ENCODE measurements at regions not wholly inside any gene's neighbourhood (a gene's known extent, or its start where the extent isn't known, plus 50 kb on each side); places are given as distances from the start of the nearest gene placed in this dataset.

DNA sequence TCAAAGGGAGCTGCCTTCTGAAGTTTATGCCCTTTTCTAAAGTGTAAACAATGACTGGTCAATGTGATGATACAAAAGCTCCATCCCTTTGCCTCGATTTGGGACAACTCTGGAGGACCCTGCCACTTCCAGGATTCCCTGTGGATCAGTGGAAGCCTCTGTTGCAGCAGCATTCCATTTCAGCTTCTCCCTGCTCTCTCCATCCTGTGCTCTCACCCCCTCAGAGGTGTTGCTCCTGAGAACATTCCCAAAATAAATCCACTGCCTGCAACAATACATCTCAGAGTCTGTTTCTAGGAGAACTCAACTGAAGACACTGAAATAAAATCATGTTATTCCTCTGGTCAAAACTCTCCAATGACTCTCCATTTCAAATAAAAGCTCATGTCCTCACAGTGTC is 263.6 kb downstream of the HACE1 start:
- DNase-seq (ENCODE audit: low spot score): no peak
- no peak overlapping the region for H3K4me3 ChIP-seq
- H3K27ac ChIP-seq: no peak overlapping the region
- TF ChIP-seq, protein P1, sequence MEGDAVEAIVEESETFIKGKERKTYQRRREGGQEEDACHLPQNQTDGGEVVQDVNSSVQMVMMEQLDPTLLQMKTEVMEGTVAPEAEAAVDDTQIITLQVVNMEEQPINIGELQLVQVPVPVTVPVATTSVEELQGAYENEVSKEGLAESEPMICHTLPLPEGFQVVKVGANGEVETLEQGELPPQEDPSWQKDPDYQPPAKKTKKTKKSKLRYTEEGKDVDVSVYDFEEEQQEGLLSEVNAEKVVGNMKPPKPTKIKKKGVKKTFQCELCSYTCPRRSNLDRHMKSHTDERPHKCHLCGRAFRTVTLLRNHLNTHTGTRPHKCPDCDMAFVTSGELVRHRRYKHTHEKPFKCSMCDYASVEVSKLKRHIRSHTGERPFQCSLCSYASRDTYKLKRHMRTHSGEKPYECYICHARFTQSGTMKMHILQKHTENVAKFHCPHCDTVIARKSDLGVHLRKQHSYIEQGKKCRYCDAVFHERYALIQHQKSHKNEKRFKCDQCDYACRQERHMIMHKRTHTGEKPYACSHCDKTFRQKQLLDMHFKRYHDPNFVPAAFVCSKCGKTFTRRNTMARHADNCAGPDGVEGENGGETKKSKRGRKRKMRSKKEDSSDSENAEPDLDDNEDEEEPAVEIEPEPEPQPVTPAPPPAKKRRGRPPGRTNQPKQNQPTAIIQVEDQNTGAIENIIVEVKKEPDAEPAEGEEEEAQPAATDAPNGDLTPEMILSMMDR (IDR thresholded peaks at IDR 0.05): no peak

DNA sequence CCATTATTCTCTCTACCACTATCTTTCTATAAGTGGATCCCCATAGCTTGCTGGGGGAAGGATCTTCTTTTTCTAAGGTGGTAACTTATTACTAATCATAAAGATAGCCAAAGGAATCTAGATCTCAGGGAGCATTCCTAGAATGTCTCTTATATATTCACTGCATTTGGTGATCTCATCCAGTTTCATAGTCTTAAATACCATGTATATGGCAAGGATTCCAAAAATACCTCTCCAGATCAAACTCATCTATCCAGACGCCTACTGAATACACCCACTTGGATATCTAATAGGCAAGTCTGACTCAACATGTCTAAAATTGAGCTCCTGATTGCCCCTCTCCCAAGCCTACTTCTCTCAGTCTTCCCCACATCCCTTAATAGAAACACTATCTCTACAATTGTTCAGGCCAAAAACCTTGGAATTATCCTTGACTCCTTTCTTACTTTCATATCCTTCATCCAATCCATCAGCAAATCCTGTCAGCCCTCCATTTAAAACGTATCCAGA is 264.4 kb downstream of the HACE1 start:
- H3K4me3 ChIP-seq: no peak overlapping the region
- TF ChIP-seq, protein P1 (IDR thresholded peaks at IDR 0.05): no peak
- no peak overlapping the region for H3K27ac ChIP-seq
- DNase-seq (ENCODE audit: low spot score): no peak

DNA sequence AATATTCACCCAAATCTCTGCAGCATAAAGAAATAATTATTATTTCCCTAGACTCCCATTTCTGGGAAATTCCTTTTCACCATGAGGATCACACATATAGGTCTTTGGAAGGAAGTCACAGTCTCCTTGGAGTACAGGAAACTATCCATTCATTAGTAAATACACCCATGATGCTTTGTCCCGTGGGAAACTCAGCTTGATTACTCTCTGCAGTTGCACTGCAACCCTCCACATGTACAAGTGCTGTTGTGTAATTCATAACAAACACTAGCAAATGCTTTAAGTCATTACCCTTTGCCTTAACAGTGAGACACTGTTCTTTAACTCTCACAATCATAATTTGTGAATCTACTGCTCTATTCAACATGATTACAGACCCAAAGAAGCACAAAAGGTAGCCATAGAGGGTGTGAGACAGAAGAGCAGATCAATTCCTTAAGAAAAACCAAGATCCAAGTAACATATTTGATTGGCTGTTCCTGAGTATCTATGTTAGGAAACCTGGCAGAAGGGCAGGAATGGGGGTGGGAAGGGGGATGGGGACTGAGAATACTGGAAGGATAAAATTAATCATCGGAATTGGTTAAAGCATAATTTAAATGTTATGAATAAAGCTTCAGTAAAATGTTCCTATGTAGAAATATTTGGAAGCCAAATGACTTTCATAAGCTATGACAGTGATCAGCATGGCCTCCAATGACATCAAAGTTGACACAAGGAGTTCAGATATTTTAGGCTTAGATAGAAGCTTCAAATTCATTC is 268.0 kb downstream of the HACE1 start:
- TF ChIP-seq, protein P1 (IDR thresholded peaks at IDR 0.05): no peak
- no peak overlapping the region for H3K27ac ChIP-seq
- H3K4me3 ChIP-seq: no peak overlapping the region
- no peak for DNase-seq (ENCODE audit: low spot score)

DNA sequence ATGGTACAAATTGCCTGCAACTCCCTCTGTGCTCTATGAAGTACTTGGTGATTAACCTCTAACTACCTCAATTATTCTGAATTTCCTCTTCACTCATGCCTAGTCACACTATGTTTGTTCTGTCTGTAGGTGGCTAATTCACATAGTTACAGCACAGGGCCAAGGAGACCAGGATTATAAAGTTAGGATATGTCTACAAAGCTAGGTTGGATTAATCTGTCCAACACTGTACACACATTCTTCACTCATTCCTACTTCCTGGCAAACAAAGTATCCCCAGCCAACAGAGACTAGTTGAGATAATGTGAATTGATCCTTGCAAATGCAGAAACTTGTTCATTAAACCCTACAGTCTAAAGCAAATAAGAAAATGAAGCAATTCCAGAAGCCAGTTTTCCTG is 269.8 kb downstream of the HACE1 start:
- Histone ChIP-seq H3K4me3 (no peak overlapping the region), H3K27ac (no peak overlapping the region)
- TF ChIP-seq, protein P1 (IDR thresholded peaks at IDR 0.05): no peak
- no peak for DNase-seq (ENCODE audit: low spot score)

DNA sequence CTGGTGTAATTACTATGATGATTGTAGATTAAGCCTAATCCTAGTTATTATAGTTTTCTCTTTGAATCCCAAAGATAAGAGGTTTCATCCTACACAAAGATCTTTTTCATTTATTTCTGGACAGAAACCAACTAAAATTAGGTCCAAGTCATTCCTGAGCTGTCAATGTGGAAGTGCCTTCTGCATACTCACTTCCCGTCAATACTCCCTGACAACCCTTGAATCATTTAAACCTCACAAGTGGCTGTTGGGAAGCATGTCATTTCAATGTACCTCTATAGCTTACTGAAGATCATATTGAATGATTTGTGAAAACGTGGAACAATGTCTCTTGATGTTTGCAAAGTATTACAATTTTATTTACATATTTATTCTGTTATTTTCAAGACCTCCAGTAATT is 274.1 kb downstream of the HACE1 start:
- Histone ChIP-seq H3K27ac (no peak overlapping the region), H3K4me3 (no peak overlapping the region)
- TF ChIP-seq, protein P1 (IDR thresholded peaks at IDR 0.05): no peak
- no peak for DNase-seq (ENCODE audit: low spot score)

DNA sequence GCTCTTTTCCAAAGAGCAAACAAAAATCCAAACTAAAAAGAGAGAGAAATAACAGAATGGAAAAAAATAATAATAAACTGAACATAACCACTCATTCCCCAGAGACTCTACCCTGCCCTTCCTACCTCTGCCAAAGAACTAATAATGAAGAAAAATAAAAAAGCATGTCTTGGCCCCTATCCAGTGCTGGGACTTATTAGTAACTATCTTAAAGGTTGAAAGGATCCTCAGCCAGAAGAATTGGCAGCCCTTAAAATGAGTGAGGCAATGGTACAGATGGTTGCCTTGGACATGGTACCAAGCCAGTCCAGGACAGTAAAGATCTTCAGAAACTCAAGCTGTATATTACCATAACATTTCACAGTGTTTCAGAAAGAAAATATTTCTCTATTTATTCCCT is 279.3 kb downstream of the HACE1 start:
- TF ChIP-seq, protein P1 (IDR thresholded peaks at IDR 0.05): no peak
- no peak for DNase-seq (ENCODE audit: low spot score)
- no peak overlapping the region for H3K27ac ChIP-seq

DNA sequence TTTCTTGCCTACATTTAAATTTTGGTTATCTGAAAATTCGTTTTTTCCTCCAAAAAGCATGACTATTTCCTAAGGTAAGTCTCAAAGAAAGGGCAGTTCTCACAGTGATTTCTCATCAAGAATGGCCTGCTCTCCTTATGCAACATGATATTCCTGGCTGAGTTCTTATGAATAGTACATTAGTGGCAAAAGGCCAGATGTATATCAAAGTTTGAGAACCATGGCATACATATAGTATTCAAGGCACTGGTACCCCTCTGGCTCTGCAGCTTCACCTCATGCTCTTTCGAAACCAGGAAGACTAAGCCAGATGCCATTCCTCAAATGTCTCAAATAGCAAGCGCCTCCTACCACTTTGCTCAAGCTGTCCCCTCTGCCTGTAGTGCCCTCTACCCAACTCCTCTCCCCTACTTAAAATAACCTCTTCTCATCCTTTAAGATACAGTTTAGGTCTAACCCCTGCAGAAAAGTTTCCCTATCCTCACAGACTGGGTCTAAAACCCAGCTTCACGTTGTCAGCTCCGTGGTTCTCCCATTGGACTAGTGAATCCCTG is 280.3 kb downstream of the HACE1 start:
- TF ChIP-seq, protein P1 (IDR thresholded peaks at IDR 0.05): no peak
- no peak overlapping the region for H3K27ac ChIP-seq
- H3K4me3 ChIP-seq: no peak overlapping the region
- DNase-seq (ENCODE audit: low spot score): no peak

More for the DNA sequence above, 279.3 kb downstream of the HACE1 start:
- no peak overlapping the region for H3K4me3 ChIP-seq
